GM12891 (cell line): ENCODE measurements at regions not wholly inside any gene's neighbourhood (a gene's known extent, or its start where the extent isn't known, plus 50 kb on each side); places are given as distances from the start of the nearest gene placed in this dataset.

Experiments used
- DNase-seq: peaks from one replicate; pipeline ENCODE4 v3.0.0; 2011; ENCODE audit warnings: low spot score; ENCODE audit not compliant: insufficient read length
- FAIRE-seq: peaks from 2 replicates; lab custom pipeline; 2011; peaks lifted over from hg19 to GRCh38; lab: Jason Lieb, UNC
- PAX5 ChIP-seq: IDR thresholded peaks from 2 replicates; pipeline ENCODE4 v1.6.1; 2011; ENCODE audit warnings: low read length, moderate library complexity, mild to moderate bottlenecking; ENCODE audit not compliant: insufficient read depth, severe bottlenecking
- POLR2A ChIP-seq: IDR thresholded peaks from 2 replicates; pipeline ENCODE4 v1.6.1; 2011; ENCODE audit warnings: low read depth, low read length, control low read depth
- POLR2AphosphoS5 ChIP-seq: IDR thresholded peaks from 2 replicates; pipeline ENCODE4 v1.6.1; 2011; ENCODE audit warnings: low read depth, low read length, control low read depth
- POU2F2 ChIP-seq: IDR thresholded peaks from 2 replicates; pipeline ENCODE4 v1.6.1; 2011; ENCODE audit warnings: low read depth, mild to moderate bottlenecking, control low read depth, low read length, moderate library complexity
- SPI1 ChIP-seq: IDR thresholded peaks from 2 replicates; pipeline ENCODE4 v1.6.1; 2011; ENCODE audit warnings: low read depth, low read length, control low read depth
- TAF1 ChIP-seq: IDR thresholded peaks from 2 replicates; pipeline ENCODE4 v1.6.1; 2011; ENCODE audit warnings: low read depth, low read length, control low read depth

GRCh38 chr2:237227190-237227589, 141.5 kb downstream of the COPS8 start:
- TF ChIP-seq POLR2A (no peak), POU2F2 (no peak), POLR2AphosphoS5 (no peak), PAX5 (no peak), SPI1 (no peak), TAF1 (no peak)
- DNase-seq (no peak), FAIRE-seq (no peak)

- DNase-seq = no peak
- no peak for TF ChIP-seq POLR2A
- TF ChIP-seq TAF1 = no peak
- TF ChIP-seq PAX5 = no peak
- TF ChIP-seq SPI1 = no peak
- no peak for TF ChIP-seq POU2F2
- TF ChIP-seq POLR2AphosphoS5 = no peak
- FAIRE-seq = no peak
Measured at GRCh38 chr2:237227592-237228280, 142.0 kb downstream of the COPS8 start.

DNA sequence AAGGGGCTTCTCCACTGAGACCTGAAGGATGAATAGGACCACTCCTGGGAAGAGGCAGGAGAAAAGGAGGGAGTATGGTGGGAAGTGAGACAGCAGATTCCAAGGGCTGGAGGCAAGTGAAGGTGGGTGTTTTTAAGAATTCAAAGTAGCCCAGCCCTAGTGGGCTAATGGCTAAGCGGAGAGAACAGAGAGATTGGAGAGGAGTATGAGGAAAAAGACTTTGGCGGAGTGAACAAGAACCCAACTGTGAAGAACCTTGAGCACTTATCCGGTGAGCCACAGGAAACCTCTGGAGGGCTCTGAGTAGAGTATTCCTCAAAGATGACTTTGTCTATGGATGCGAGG, 142.6 kb downstream of the COPS8 start:
- FAIRE-seq = no peak
- no peak for DNase-seq

DNA sequence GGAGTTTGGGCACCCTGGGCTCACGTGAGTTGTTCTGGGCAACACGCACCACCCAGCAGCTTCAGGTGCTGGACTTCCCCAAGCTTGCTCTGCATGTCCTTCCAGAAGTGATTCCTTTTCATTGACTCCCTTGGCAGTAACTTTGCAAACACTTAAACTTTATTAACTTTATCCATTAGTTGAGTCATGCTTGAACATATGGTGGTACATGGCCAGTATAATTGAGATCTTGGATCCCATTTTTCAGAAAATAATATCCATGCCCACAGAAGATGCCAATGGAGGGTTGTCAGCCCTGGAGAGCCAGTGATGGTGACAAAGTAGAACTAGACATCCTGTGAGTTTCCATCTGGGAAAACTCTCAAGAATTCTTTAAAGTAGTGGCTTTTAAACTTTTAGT, 144.2 kb downstream of the COPS8 start:
- TF ChIP-seq POLR2AphosphoS5 (no peak), PAX5 (no peak), POLR2A (no peak), SPI1 (no peak), TAF1 (no peak), POU2F2 (no peak)
- no peak for DNase-seq

More for the DNA sequence above, 142.6 kb downstream of the COPS8 start:
- no peak for TF ChIP-seq SPI1
- no peak for TF ChIP-seq POU2F2
- TF ChIP-seq POLR2A = no peak
- no peak for TF ChIP-seq PAX5

DNA sequence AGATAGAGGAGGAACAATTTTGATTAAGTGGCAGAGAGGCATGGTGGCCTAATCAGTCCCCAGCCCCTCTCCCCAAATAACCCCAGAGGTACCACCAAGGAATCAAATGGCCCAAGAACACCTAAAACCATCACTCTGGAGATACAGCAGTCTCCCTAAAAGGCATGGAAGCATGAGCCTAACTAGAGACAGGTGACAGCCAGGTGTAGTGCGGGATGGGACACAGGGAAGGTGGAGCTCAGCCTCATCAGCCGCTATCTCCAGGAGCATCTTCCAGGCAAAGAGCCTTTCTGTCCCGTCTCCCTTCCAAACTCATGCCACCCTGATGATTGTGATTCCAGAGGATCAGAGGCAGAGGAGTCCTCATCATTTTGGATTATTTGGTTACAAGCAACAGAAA, 144.7 kb downstream of the COPS8 start:
- no peak for TF ChIP-seq POLR2AphosphoS5
- TF ChIP-seq POU2F2 = no peak
- no peak for TF ChIP-seq POLR2A
- no peak for TF ChIP-seq SPI1
- no peak for TF ChIP-seq PAX5
- no peak for TF ChIP-seq TAF1

More for the DNA sequence above, 144.2 kb downstream of the COPS8 start:
- no peak for FAIRE-seq

DNA sequence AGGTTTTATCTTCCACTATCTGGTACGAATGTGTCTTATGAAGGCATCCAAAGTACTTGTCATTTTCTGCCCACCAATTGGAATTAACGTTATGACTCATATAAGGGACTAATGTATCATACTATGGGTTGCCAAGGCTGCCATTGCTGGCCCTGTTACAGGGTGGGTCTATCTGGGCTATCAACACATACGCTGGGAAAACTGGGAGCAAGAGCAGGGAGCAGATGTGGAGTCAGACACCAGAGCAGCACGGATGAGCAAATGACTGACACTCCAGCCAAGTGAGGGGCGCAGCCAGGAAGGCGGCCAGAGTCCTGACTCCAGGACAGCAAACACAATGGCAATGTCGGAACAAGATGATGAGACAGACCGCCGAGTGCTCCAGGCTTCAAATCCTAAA, 145.9 kb downstream of the COPS8 start:
- DNase-seq (no peak), FAIRE-seq (no peak)
- TF ChIP-seq POLR2A (no peak), SPI1 (no peak), POLR2AphosphoS5 (no peak), POU2F2 (no peak), TAF1 (no peak), PAX5 (no peak)

More for the DNA sequence above, 144.7 kb downstream of the COPS8 start:
- FAIRE-seq = no peak
- DNase-seq = no peak

DNA sequence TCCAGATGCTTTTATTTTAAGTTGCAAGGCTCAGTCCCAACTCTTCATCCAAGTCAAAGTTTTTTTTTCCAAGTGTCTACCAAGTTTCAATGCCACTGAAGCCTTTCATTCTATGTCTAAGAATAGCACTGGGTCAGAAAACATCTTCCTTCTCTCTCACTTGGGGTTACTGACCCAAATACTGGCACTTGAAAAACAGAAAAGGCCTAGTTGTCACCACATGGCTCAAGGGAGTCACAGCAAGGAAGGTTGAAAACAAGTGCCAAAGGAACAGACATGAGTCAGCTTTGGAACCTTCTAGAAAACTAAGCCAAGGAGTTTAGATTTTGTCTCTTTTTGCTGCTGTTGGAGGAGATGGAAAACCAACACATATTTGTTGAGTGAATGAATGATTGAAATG, 146.5 kb downstream of the COPS8 start:
- DNase-seq = no peak
- TF ChIP-seq POLR2A (no peak), POU2F2 (no peak), TAF1 (no peak)
- no peak for FAIRE-seq

- no peak for TF ChIP-seq POU2F2
- TF ChIP-seq SPI1 = no peak
- no peak for TF ChIP-seq TAF1
- TF ChIP-seq POLR2AphosphoS5 = no peak
- TF ChIP-seq POLR2A = no peak
- no peak for TF ChIP-seq PAX5
- FAIRE-seq = no peak
- DNase-seq = no peak
Measured at GRCh38 chr2:237234268-237234667, 148.6 kb downstream of the COPS8 start.

DNA sequence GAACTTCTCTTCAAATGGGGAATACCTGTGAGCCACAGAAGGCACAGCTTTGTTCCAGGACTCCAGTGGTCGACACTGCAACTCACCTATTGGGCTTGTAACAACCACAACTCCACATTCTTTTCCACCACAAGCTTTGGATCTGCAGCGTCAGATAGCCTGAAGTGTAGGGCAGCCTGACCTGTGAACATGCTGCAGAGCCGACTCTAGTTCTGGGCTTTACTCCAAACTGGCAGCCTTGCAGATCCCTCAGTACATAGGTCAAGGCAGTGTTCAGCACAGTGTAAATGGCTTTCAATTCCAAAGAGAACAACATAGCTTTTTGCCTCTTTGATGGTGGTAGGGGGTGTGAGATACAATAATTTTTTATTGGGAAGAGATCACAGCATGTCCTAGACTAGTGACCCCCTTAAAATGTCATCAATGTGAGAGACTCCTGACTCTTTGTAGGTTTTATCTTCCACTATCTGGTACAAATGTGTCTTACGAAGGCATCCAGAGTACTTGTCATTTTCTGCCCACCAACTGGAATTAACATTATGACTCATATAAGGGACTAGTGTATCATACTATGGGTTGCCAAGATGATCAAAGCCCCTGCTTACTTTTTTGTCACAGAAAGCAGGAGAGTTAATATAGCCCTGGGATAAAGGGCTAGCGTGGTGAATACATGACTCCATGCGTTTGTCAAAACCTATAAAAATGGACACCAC, 149.8 kb downstream of the COPS8 start:
- DNase-seq (no peak), FAIRE-seq (no peak)
- no peak for TF ChIP-seq PAX5
- no peak for TF ChIP-seq POU2F2
- no peak for TF ChIP-seq SPI1
- no peak for TF ChIP-seq POLR2A
- TF ChIP-seq POLR2AphosphoS5 = no peak
- no peak for TF ChIP-seq TAF1
